ENCODE measurements at regions not wholly inside any gene's neighbourhood (a gene's known extent, or its start where the extent isn't known, plus 50 kb on each side); places are given as distances from the start of the nearest gene placed in this dataset.

GRCh38 chr10:30256084-30256483 lies 93.0 kb downstream of the MTPAP start:
- TF ChIP-seq GATA2 (IDR thresholded peaks at IDR 0.05; ENCODE audit: low read depth, low read length) (no peak), GATA3 (IDR thresholded peaks at IDR 0.05; ENCODE audit: low read depth, low read length) (no peak)

- TF ChIP-seq GATA3 (IDR thresholded peaks at IDR 0.05; ENCODE audit: low read depth, low read length) (no peak), GATA2 (IDR thresholded peaks at IDR 0.05; ENCODE audit: low read depth, low read length) (no peak)
Observed at GRCh38 chr10:30254926-30255325, 94.2 kb downstream of the MTPAP start.

GRCh38 chr10:30248728-30249127 lies 100.3 kb downstream of the MTPAP start:
- TF ChIP-seq GATA3 (IDR thresholded peaks at IDR 0.05; ENCODE audit: low read depth, low read length) (no peak), GATA2 (IDR thresholded peaks at IDR 0.05; ENCODE audit: low read depth, low read length) (no peak)

GRCh38 chr10:30247704-30248103 lies 101.4 kb downstream of the MTPAP start:
- TF ChIP-seq GATA3 (IDR thresholded peaks at IDR 0.05; ENCODE audit: low read depth, low read length) (no peak), GATA2 (IDR thresholded peaks at IDR 0.05; ENCODE audit: low read depth, low read length) (no peak)

- TF ChIP-seq GATA3 (IDR thresholded peaks at IDR 0.05; ENCODE audit: low read depth, low read length) (no peak), GATA2 (IDR thresholded peaks at IDR 0.05; ENCODE audit: low read depth, low read length) (no peak)
Observed at GRCh38 chr10:30241422-30242110, 107.5 kb downstream of the MTPAP start.

GRCh38 chr10:30238836-30239235 lies 110.2 kb downstream of the MTPAP start:
- no peak for TF ChIP-seq GATA2 (IDR thresholded peaks at IDR 0.05; ENCODE audit: low read depth, low read length)
- no peak for TF ChIP-seq GATA3 (IDR thresholded peaks at IDR 0.05; ENCODE audit: low read depth, low read length)

- TF ChIP-seq GATA3 (IDR thresholded peaks at IDR 0.05; ENCODE audit: low read depth, low read length) (no peak), GATA2 (IDR thresholded peaks at IDR 0.05; ENCODE audit: low read depth, low read length) (no peak)
Observed at GRCh38 chr10:30233186-30233959, 115.7 kb downstream of the MTPAP start.

GRCh38 chr10:30231709-30232108 lies 117.4 kb downstream of the MTPAP start:
- TF ChIP-seq GATA2 (IDR thresholded peaks at IDR 0.05; ENCODE audit: low read depth, low read length) (no peak), GATA3 (IDR thresholded peaks at IDR 0.05; ENCODE audit: low read depth, low read length) (no peak)

GRCh38 chr10:30231071-30231652 lies 117.9 kb downstream of the MTPAP start:
- no peak for TF ChIP-seq GATA2 (IDR thresholded peaks at IDR 0.05; ENCODE audit: low read depth, low read length)
- no peak for TF ChIP-seq GATA3 (IDR thresholded peaks at IDR 0.05; ENCODE audit: low read depth, low read length)

GRCh38 chr10:30229536-30229935 lies 119.5 kb downstream of the MTPAP start:
- TF ChIP-seq GATA3 (IDR thresholded peaks at IDR 0.05; ENCODE audit: low read depth, low read length) (no peak), GATA2 (IDR thresholded peaks at IDR 0.05; ENCODE audit: low read depth, low read length) (no peak)

GRCh38 chr10:30228417-30229036 lies 120.6 kb downstream of the MTPAP start:
- no peak for TF ChIP-seq GATA2 (IDR thresholded peaks at IDR 0.05; ENCODE audit: low read depth, low read length)
- TF ChIP-seq GATA3 (IDR thresholded peaks at IDR 0.05; ENCODE audit: low read depth, low read length) = no peak

- TF ChIP-seq GATA3 (IDR thresholded peaks at IDR 0.05; ENCODE audit: low read depth, low read length) (no peak), GATA2 (IDR thresholded peaks at IDR 0.05; ENCODE audit: low read depth, low read length) (no peak)
Observed at GRCh38 chr10:30227481-30227880, 121.6 kb downstream of the MTPAP start.

GRCh38 chr10:30219971-30220751 lies 128.9 kb downstream of the MTPAP start:
- no peak for TF ChIP-seq GATA2 (IDR thresholded peaks at IDR 0.05; ENCODE audit: low read depth, low read length)
- no peak for TF ChIP-seq GATA3 (IDR thresholded peaks at IDR 0.05; ENCODE audit: low read depth, low read length)

- TF ChIP-seq GATA2 (IDR thresholded peaks at IDR 0.05; ENCODE audit: low read depth, low read length) (no peak), GATA3 (IDR thresholded peaks at IDR 0.05; ENCODE audit: low read depth, low read length) (no peak)
Observed at GRCh38 chr10:30216821-30217220, 132.3 kb downstream of the MTPAP start.
